CD4-positive, alpha-beta memory T cell (primary cell): ENCODE measurements at regions not wholly inside any gene's neighbourhood (a gene's known extent, or its start where the extent isn't known, plus 50 kb on each side); places are given as distances from the start of the nearest gene placed in this dataset.

Experiments used
- CTCF ChIA-PET: fragments of 350-600 bp; sonication (Branson Sonifier 250); formaldehyde crosslinking; loops from one replicate; lab custom pipeline; 2021; ENCODE audit warnings: inconsistent platforms; ENCODE audit not compliant: partially characterized antibody; lab: Charles Lee
- POLR2A ChIA-PET: fragments of 350-600 bp; sonication (Branson Sonifier 250); formaldehyde crosslinking; loops from one replicate; lab custom pipeline; 2021; ENCODE audit not compliant: partially characterized antibody; lab: Charles Lee
- DNase-seq, 5 donors: peaks; one replicate each; pipeline versions ENCODE4 v3.0.0 to v3.0.0-alpha.2; 2020 to 2022; ENCODE audit warnings: mixed read lengths in 1 of 5
- H3K27ac ChIP-seq: one replicate; pipeline ENCODE4 v1.7.0; 2013; ENCODE audit warnings: low read depth, low read length
- H3K27me3 ChIP-seq: 2 replicates; pipeline ENCODE4 v1.7.0; 2013; ENCODE audit warnings: mild to moderate bottlenecking, low read length, moderate library complexity; ENCODE audit not compliant: insufficient read depth
- H3K36me3 ChIP-seq: 2 replicates; pipeline ENCODE4 v1.7.0; 2013; ENCODE audit warnings: mild to moderate bottlenecking, low read length, moderate library complexity; ENCODE audit not compliant: insufficient read depth
- H3K4me1 ChIP-seq: 2 replicates; pipeline ENCODE4 v1.7.0; 2013; ENCODE audit warnings: mild to moderate bottlenecking, low read length, moderate library complexity; ENCODE audit not compliant: insufficient read depth
- H3K4me3 ChIP-seq, 2 donors: one replicate each; pipeline ENCODE4 v1.7.0; 2013; ENCODE audit warnings: low read length in 2 of 2, mild to moderate bottlenecking in 1 of 2
- H3K9me3 ChIP-seq, 2 donors: one replicate each; pipeline ENCODE4 v1.7.0; 2013; ENCODE audit warnings: low read length in 2 of 2, control low read depth in 1 of 2; ENCODE audit not compliant: control insufficient read depth in 1 of 2
- H3K27ac Mint-ChIP-seq, 7 donors: one replicate each; pipeline ENCODE4 v1.8.0; 2020 to 2021; ENCODE audit warnings: mixed read lengths in 7 of 7, mild to moderate bottlenecking in 6 of 7, inconsistent platforms in 3 of 7, moderate library complexity in 3 of 7
- H3K27me3 Mint-ChIP-seq, 2 donors: one replicate each; pipeline ENCODE4 v1.8.0; 2020 to 2021; ENCODE audit warnings: mixed read lengths in 2 of 2
- H3K36me3 Mint-ChIP-seq, 2 donors: one replicate each; pipeline ENCODE4 v1.8.0; 2020 to 2021; ENCODE audit warnings: mixed read lengths in 2 of 2, inconsistent platforms in 1 of 2, mild to moderate bottlenecking in 1 of 2
- H3K4me1 Mint-ChIP-seq, 4 donors: one replicate each; pipeline ENCODE4 v1.8.0; 2020 to 2021; ENCODE audit warnings: mixed read lengths in 4 of 4, mild to moderate bottlenecking in 1 of 4
- H3K4me3 Mint-ChIP-seq, 8 donors: one replicate each; pipeline ENCODE4 v1.8.0; 2020 to 2021; ENCODE audit warnings: mixed read lengths in 8 of 8, mild to moderate bottlenecking in 7 of 8, moderate library complexity in 6 of 8, inconsistent platforms in 3 of 8
- H3K9me3 Mint-ChIP-seq, 8 donors: one replicate each; pipeline ENCODE4 v1.8.0; 2020 to 2021; ENCODE audit warnings: mixed read lengths in 8 of 8, mild to moderate bottlenecking in 5 of 8, inconsistent platforms in 3 of 8, moderate library complexity in 1 of 8
- intact Hi-C: fragments of 100-400 bp; cut with micrococcal nuclease; formaldehyde crosslinking; loops from one replicate; pipeline ENCODE4 v1.15.1; 2023

GRCh38 chr2:19654310-19655090, 247.3 kb downstream of the TTC32 start:
- H3K9me3 Mint-ChIP-seq: peaks cover 0 to 5% (median 0%) of the 10 kb centered on the region in 8 donors
- no peak overlapping the region for H3K27ac ChIP-seq
- DNase-seq: no peak
- H3K36me3 ChIP-seq: no peaks in the 10 kb centered on the region
- ChIA-PET POLR2A (no interaction called here), CTCF (interaction anchor here (0.7 kb wide), 1 partner anchor 12 kb away, joined by 3 read pairs; no protein-coding TSS in a partner anchor)
- H3K27ac Mint-ChIP-seq: no peak overlapping the region
- H3K27me3 ChIP-seq: no peaks in the 10 kb centered on the region
- H3K4me3 ChIP-seq: no peak overlapping the region
- no peaks in the 10 kb centered on the region for H3K4me1 Mint-ChIP-seq
- no peaks in the 10 kb centered on the region for H3K9me3 ChIP-seq
- H3K36me3 Mint-ChIP-seq: no peaks in the 10 kb centered on the region
- H3K4me1 ChIP-seq: no peaks in the 10 kb centered on the region
- H3K4me3 Mint-ChIP-seq: no peak overlapping the region
- intact Hi-C loops: no loop called here
- peaks cover 7 to 8% of the 10 kb centered on the region in 2 donors for H3K27me3 Mint-ChIP-seq

- Mint-ChIP-seq H3K27ac (no peak overlapping the region), H3K27me3 (peaks cover 11 to 12% of the 10 kb centered on the region in 2 donors), H3K36me3 (no peaks in the 10 kb centered on the region), H3K9me3 (peaks cover 0 to 5% (median 0%) of the 10 kb centered on the region in 8 donors), H3K4me1 (no peaks in the 10 kb centered on the region), H3K4me3 (no peak overlapping the region)
- Histone ChIP-seq H3K4me3 (no peak overlapping the region), H3K4me1 (no peaks in the 10 kb centered on the region), H3K36me3 (no peaks in the 10 kb centered on the region), H3K27me3 (no peaks in the 10 kb centered on the region), H3K9me3 (no peaks in the 10 kb centered on the region), H3K27ac (no peak overlapping the region)
- POLR2A ChIA-PET: no interaction called here
- intact Hi-C loops: no loop called here
- no peak for DNase-seq
- CTCF ChIA-PET: interaction anchor here (0.7 kb wide), 1 partner anchor 13 kb away, joined by 3 read pairs; no protein-coding TSS in a partner anchor
Measured at GRCh38 chr2:19653509-19653908, 248.3 kb downstream of the TTC32 start.

GRCh38 chr2:19652811-19653210, 249.0 kb downstream of the TTC32 start:
- Histone ChIP-seq H3K36me3 (no peaks in the 10 kb centered on the region), H3K27ac (no peak overlapping the region), H3K4me1 (no peaks in the 10 kb centered on the region), H3K4me3 (no peak overlapping the region), H3K9me3 (no peaks in the 10 kb centered on the region), H3K27me3 (no peaks in the 10 kb centered on the region)
- ChIA-PET POLR2A (no interaction called here), CTCF (no interaction called here)
- Mint-ChIP-seq H3K4me1 (no peaks in the 10 kb centered on the region), H3K36me3 (no peaks in the 10 kb centered on the region), H3K4me3 (no peak overlapping the region), H3K27me3 (peaks cover 11 to 12% of the 10 kb centered on the region in 2 donors), H3K9me3 (peaks cover 0 to 4% (median 0%) of the 10 kb centered on the region in 8 donors), H3K27ac (no peak overlapping the region)
- intact Hi-C loops: no loop called here
- no peak for DNase-seq

- Mint-ChIP-seq H3K36me3 (no peaks in the 10 kb centered on the region), H3K4me3 (no peak overlapping the region), H3K9me3 (no peaks in the 10 kb centered on the region), H3K27ac (no peak overlapping the region), H3K4me1 (no peaks in the 10 kb centered on the region), H3K27me3 (peaks cover 9 to 10% of the 10 kb centered on the region in 2 donors)
- CTCF ChIA-PET: no interaction called here
- Histone ChIP-seq H3K9me3 (no peaks in the 10 kb centered on the region), H3K27me3 (no peaks in the 10 kb centered on the region), H3K4me1 (no peaks in the 10 kb centered on the region), H3K4me3 (no peak overlapping the region), H3K36me3 (no peaks in the 10 kb centered on the region), H3K27ac (no peak overlapping the region)
- DNase-seq: no peak
- POLR2A ChIA-PET: no interaction called here
- intact Hi-C loops: no loop called here
Measured at GRCh38 chr2:19651466-19651865, 250.3 kb downstream of the TTC32 start.

GRCh38 chr2:19649785-19650380, 251.9 kb downstream of the TTC32 start:
- intact Hi-C loops: no loop called here
- no peaks in the 10 kb centered on the region for H3K4me1 ChIP-seq

GRCh38 chr2:19649142-19649541, 252.6 kb downstream of the TTC32 start:
- Histone ChIP-seq H3K27me3 (no peaks in the 10 kb centered on the region), H3K4me1 (no peaks in the 10 kb centered on the region), H3K4me3 (no peak overlapping the region), H3K9me3 (no peaks in the 10 kb centered on the region), H3K36me3 (no peaks in the 10 kb centered on the region), H3K27ac (no peak overlapping the region)
- DNase-seq: no peak
- intact Hi-C loops: no loop called here
- Mint-ChIP-seq H3K27ac (no peak overlapping the region), H3K4me1 (no peaks in the 10 kb centered on the region), H3K4me3 (no peak overlapping the region), H3K9me3 (no peaks in the 10 kb centered on the region), H3K36me3 (no peaks in the 10 kb centered on the region), H3K27me3 (peaks cover 7 to 9% of the 10 kb centered on the region in 2 donors)
- POLR2A ChIA-PET: no interaction called here
- CTCF ChIA-PET: no interaction called here

More at GRCh38 chr2:19649785-19650380, 251.9 kb downstream of the TTC32 start:
- no peak overlapping the region for H3K27ac ChIP-seq
- H3K4me3 ChIP-seq: no peak overlapping the region
- no peaks in the 10 kb centered on the region for H3K36me3 ChIP-seq
- Mint-ChIP-seq H3K4me1 (no peaks in the 10 kb centered on the region), H3K27ac (no peak overlapping the region), H3K4me3 (no peak overlapping the region), H3K9me3 (no peaks in the 10 kb centered on the region), H3K27me3 (peaks cover 9 to 10% of the 10 kb centered on the region in 2 donors), H3K36me3 (no peaks in the 10 kb centered on the region)
- DNase-seq: no peak
- no peaks in the 10 kb centered on the region for H3K27me3 ChIP-seq
- POLR2A ChIA-PET: no interaction called here
- H3K9me3 ChIP-seq: no peaks in the 10 kb centered on the region
- CTCF ChIA-PET: no interaction called here

DNA sequence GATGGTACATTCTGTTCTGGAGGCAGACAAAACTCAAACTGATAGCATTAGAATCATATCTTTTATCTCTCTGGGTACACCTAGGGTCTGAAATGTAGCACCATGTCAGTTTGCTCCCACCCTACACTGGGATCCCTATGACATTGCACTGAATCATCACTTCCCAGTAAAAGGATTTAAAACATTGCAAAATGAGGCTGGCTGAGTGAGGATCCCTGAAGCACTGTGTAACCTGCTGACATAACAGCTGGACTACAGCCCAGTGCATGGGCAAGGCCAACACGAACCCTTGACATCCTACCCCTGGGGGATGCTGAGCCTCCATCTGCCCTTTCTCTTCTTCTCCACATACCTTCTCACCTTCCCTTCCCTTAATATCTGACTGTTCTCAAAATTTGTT, 253.2 kb downstream of the TTC32 start:
- Mint-ChIP-seq H3K4me1 (no peaks in the 10 kb centered on the region), H3K27ac (no peak overlapping the region), H3K36me3 (no peaks in the 10 kb centered on the region), H3K9me3 (no peaks in the 10 kb centered on the region), H3K27me3 (peaks cover 7 to 9% of the 10 kb centered on the region in 2 donors), H3K4me3 (no peak overlapping the region)
- no peaks in the 10 kb centered on the region for H3K36me3 ChIP-seq
- no peaks in the 10 kb centered on the region for H3K27me3 ChIP-seq
- DNase-seq: no peak
- no peak overlapping the region for H3K27ac ChIP-seq
- CTCF ChIA-PET: no interaction called here
- no peaks in the 10 kb centered on the region for H3K9me3 ChIP-seq
- H3K4me1 ChIP-seq: no peaks in the 10 kb centered on the region
- H3K4me3 ChIP-seq: no peak overlapping the region
- POLR2A ChIA-PET: no interaction called here
- intact Hi-C loops: no loop called here
